Upper lobe of left lung (tissue), 4 donors: ENCODE measurements at regions not wholly inside any gene's neighbourhood (a gene's known extent, or its start where the extent isn't known, plus 50 kb on each side); places are given as distances from the start of the nearest gene placed in this dataset.

Source experiments
- EP300 ChIP-seq, 4 donors: sonication (generic); formaldehyde crosslinking; IDR thresholded peaks; one replicate each; pipeline ENCODE4 v1.5.1; 2017; ENCODE audit warnings: antibody characterized with exemption in 4 of 4, control low read depth in 2 of 4
- POLR2A ChIP-seq, 4 donors: fragments of 450-650 bp; IDR thresholded peaks; one replicate each; pipeline ENCODE4 v1.5.1; 2016 to 2017; ENCODE audit warnings: antibody characterized with exemption in 4 of 4, mild to moderate bottlenecking in 2 of 4
- POLR2AphosphoS5 ChIP-seq, 2 donors: sonication (generic); formaldehyde crosslinking; IDR thresholded peaks; one replicate each; pipeline ENCODE4 v1.5.1; 2017; ENCODE audit warnings: antibody characterized with exemption in 2 of 2
- TF ChIP-seq, protein P1 (sequence below), 6 experiments: fragments of 450-650 bp in 4 of 6; fragments of 200-600 bp in 2 of 6; sonication (generic) in 2 of 6; IDR thresholded peaks; one replicate each; pipeline ENCODE4 v1.5.1; 2016 to 2019; ENCODE audit warnings: antibody characterized with exemption in 6 of 6

DNA sequence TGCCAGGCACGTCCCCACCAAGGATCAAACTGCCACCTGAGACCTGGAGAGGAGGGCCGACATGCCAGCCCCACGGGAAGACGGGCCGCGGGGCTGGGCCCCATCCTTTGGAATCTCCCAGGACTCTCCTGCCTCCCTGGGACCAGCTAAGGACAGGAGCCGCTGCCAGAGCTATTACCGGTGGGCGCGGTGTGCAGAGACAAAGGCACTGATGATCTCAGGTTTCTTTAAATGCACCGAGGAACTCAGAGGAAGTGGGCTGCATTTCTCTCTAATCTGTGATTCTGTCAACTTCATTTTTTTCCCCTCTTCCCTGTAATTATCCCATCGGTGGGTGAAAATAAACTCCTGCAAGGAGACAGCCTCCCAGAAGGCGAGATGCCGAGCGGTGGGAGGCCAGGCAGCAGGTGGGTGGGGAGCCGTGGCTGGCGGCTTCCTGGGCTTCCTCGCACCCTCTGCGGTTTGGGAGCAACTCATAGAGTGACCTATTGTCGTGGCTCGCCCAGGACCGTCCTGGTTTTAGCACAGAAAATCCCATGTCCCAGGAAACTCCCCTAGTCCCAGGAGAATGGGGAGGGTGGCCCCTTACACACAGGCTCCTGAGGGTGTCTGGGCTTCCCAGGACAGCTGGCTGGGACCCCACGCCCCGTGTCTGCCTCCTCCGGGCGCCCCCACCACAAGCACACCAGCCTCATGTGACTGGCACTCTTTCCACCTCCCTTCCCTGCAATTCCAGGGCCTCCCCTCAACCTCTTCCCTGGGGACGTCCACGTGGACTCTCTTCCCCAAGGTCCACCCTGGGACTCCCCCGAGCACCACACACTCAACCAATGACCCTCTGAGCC lies 62.3 kb upstream of the ADRA2C start:
- TF ChIP-seq, protein P1, sequence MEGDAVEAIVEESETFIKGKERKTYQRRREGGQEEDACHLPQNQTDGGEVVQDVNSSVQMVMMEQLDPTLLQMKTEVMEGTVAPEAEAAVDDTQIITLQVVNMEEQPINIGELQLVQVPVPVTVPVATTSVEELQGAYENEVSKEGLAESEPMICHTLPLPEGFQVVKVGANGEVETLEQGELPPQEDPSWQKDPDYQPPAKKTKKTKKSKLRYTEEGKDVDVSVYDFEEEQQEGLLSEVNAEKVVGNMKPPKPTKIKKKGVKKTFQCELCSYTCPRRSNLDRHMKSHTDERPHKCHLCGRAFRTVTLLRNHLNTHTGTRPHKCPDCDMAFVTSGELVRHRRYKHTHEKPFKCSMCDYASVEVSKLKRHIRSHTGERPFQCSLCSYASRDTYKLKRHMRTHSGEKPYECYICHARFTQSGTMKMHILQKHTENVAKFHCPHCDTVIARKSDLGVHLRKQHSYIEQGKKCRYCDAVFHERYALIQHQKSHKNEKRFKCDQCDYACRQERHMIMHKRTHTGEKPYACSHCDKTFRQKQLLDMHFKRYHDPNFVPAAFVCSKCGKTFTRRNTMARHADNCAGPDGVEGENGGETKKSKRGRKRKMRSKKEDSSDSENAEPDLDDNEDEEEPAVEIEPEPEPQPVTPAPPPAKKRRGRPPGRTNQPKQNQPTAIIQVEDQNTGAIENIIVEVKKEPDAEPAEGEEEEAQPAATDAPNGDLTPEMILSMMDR (IDR thresholded peaks at IDR 0.05) = no peak
- TF ChIP-seq POLR2AphosphoS5 (IDR thresholded peaks at IDR 0.05) (no peak), POLR2A (IDR thresholded peaks at IDR 0.05) (no peak), EP300 (IDR thresholded peaks at IDR 0.05) (no peak)
